Uterus (tissue), 3 donors: ENCODE measurements at regions not wholly inside any gene's neighbourhood (a gene's known extent, or its start where the extent isn't known, plus 50 kb on each side); places are given as distances from the start of the nearest gene placed in this dataset.

Experiments used
- DNase-seq, 2 donors: peaks; one replicate each; pipeline ENCODE4 v3.0.0-alpha.2; 2019 to 2020
- H3K27ac ChIP-seq, 2 donors: fragments of 200-600 bp; sonication (generic); 1 replicate in 1 of 2; 2 replicates in 1 of 2; pipeline ENCODE4 v1.5.1; 2016 to 2018
- H3K27me3 ChIP-seq, 2 donors: fragments of 200-600 bp; sonication (generic); one replicate each; pipeline ENCODE4 v1.5.1; 2018 to 2019; ENCODE audit warnings: control low read depth in 1 of 2
- H3K36me3 ChIP-seq, 2 donors: fragments of 200-600 bp; sonication (generic); one replicate each; pipeline ENCODE4 v1.5.1; 2019; ENCODE audit warnings: control low read depth in 1 of 2
- H3K4me1 ChIP-seq, 2 donors: fragments of 200-600 bp; sonication (generic); one replicate each; pipeline ENCODE4 v1.5.1; 2018 to 2019; ENCODE audit warnings: control low read depth in 1 of 2
- H3K4me3 ChIP-seq, 2 donors: fragments of 200-600 bp; sonication (generic); 1 replicate in 1 of 2; 2 replicates in 1 of 2; pipeline ENCODE4 v1.5.1; 2018 to 2019; ENCODE audit warnings: mild to moderate bottlenecking in 1 of 2
- H3K9me3 ChIP-seq, 2 donors: fragments of 200-600 bp; sonication (generic); one replicate each; pipeline ENCODE4 v1.5.1; 2019; ENCODE audit warnings: control low read depth in 1 of 2
- POLR2A ChIP-seq, 2 donors: fragments of 450-650 bp; IDR thresholded peaks; one replicate each; pipeline ENCODE4 v1.6.1; 2016; ENCODE audit warnings: antibody characterized with exemption in 2 of 2, mild to moderate bottlenecking in 1 of 2, moderate library complexity in 1 of 2
- intact Hi-C: fragments of 100-400 bp; cut with DNase I; formaldehyde crosslinking; loops from one replicate; pipeline ENCODE4 v1.15.1; 2023; ENCODE audit warnings: low total_unique reads
- TF ChIP-seq, protein P1 (sequence below), 4 experiments: fragments of 200-600 bp in 2 of 4; fragments of 450-650 bp in 2 of 4; sonication (generic) in 2 of 4; IDR thresholded peaks; one replicate each; pipeline ENCODE4 v1.5.1; 2016 to 2019; ENCODE audit warnings: antibody characterized with exemption in 4 of 4, mild to moderate bottlenecking in 2 of 4, moderate library complexity in 1 of 4
- donor health status: DM: yes; HTN: yes; CAD: no.

DNA sequence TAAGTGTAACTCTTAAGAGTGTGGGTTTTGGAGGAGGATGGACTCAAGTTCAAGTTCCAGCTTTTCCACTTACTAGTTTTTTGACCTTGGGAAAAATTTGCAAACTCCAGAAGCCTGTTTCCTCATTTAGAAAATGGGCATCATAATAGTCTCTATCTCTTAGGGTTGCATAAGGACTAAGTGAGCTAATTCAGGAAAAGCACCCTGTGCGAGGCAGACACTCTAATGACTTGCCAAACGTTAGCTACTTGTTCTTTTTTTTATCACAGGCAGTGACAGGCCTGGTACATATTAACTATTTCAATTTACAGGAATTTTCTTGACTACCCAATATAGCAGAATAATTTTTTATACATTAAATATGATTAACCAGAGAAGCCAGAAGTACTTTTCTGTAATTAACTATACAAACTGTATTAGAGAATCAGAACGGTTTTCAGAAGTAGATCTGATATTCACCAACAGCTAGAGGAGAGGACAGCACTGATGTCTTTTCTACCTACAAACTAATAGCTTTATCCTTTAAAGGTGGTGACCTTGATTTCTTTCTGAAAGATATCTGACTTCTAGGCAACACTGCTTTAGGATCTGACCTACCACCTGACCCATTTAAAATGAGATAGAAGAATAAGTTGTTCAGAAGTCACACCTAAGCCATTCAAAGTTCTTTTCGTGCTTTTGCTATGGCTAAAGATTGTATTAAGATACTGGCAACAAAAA lies 139.6 kb upstream of the HAND2 start:
- no peaks in the 10 kb centered on the region for H3K4me1 ChIP-seq
- H3K4me3 ChIP-seq: no peak overlapping the region
- H3K27ac ChIP-seq: no peak overlapping the region
- intact Hi-C loops: no loop called here
- TF ChIP-seq, protein P1, sequence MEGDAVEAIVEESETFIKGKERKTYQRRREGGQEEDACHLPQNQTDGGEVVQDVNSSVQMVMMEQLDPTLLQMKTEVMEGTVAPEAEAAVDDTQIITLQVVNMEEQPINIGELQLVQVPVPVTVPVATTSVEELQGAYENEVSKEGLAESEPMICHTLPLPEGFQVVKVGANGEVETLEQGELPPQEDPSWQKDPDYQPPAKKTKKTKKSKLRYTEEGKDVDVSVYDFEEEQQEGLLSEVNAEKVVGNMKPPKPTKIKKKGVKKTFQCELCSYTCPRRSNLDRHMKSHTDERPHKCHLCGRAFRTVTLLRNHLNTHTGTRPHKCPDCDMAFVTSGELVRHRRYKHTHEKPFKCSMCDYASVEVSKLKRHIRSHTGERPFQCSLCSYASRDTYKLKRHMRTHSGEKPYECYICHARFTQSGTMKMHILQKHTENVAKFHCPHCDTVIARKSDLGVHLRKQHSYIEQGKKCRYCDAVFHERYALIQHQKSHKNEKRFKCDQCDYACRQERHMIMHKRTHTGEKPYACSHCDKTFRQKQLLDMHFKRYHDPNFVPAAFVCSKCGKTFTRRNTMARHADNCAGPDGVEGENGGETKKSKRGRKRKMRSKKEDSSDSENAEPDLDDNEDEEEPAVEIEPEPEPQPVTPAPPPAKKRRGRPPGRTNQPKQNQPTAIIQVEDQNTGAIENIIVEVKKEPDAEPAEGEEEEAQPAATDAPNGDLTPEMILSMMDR (IDR thresholded peaks at IDR 0.05): no peak
- no peak for TF ChIP-seq POLR2A (IDR thresholded peaks at IDR 0.05)
- no peak for DNase-seq
- no peaks in the 10 kb centered on the region for H3K36me3 ChIP-seq
- no peaks in the 10 kb centered on the region for H3K27me3 ChIP-seq
- no peaks in the 10 kb centered on the region for H3K9me3 ChIP-seq

DNA sequence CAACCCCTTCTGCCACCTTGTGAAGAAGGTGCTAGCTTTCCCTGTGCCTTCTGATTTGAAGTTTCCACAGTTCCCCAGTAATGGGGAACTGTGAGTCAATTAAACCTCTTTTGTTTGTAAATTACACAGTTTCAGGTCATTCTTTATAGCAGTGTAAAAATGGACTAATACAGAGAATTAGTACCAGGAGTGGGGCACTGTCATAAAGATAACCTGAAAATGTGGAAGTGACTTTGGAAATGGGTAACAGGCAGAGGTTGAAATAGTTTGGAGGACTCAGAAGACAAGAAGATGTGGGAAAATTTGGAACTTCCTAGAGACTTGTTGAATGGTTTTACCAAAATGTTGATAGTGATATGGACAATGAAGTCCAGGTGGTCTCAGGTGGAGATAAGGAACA lies 131.0 kb upstream of the HAND2 start:
- TF ChIP-seq, protein P1 (IDR thresholded peaks at IDR 0.05): no peak
- no peak for TF ChIP-seq POLR2A (IDR thresholded peaks at IDR 0.05)
- DNase-seq: no peak
- Histone ChIP-seq H3K27me3 (no peaks in the 10 kb centered on the region), H3K36me3 (no peaks in the 10 kb centered on the region), H3K4me3 (no peak overlapping the region), H3K27ac (no peak overlapping the region), H3K4me1 (no peaks in the 10 kb centered on the region), H3K9me3 (no peaks in the 10 kb centered on the region)
- intact Hi-C loops: no loop called here

DNA sequence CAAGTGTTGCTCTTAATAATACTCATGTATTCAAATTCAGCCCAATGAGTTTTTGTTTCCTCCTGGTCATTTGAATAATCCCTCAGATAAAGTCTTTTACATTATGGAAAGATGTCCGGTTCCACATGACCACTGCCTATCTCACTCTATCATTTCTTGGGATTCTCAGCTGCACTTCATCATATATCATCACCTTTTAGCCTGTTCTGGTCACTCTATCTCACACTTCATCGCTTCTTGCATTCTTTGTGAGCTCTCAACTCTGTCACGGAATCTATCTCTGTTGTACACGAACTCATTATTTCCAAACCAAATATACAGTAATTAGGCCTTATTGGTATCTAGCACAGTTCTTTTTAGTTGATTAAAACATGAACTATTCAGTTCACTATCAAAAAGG lies 126.9 kb upstream of the HAND2 start:
- DNase-seq: no peak
- Histone ChIP-seq H3K4me1 (no peaks in the 10 kb centered on the region), H3K9me3 (no peaks in the 10 kb centered on the region), H3K27ac (no peak overlapping the region), H3K4me3 (no peak overlapping the region), H3K36me3 (no peaks in the 10 kb centered on the region), H3K27me3 (no peaks in the 10 kb centered on the region)
- no peak for TF ChIP-seq POLR2A (IDR thresholded peaks at IDR 0.05)
- TF ChIP-seq, protein P1 (IDR thresholded peaks at IDR 0.05): no peak
- intact Hi-C loops: no loop called here

DNA sequence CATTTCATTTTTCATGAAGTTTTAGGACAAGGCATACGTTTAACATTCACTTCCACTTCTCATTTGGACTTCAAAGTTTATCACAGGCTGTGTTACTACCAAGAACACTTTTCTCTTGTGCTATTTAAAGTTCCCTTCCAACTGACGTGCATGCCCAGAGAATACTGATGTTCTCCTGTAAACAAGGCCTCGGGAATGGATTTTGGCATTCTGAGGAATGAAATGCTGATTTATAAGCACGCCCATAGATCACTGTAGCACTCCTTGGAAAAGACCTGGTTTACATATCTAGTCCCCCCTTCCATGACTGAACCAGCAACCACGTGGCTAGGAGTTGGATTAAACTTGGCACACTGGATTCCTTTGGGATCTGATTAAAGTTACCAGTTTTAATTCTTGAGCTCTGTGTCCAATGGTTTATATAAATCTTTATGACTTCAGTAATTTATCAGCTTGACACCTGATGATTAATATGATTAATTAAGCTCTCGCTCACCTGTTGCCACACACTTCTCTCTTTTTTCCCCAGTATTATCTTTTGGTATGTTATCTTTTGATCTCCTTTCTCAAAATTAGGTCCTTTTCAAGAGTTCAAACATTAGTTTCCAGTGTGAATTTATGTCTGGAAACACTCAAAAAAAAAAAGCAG lies 122.4 kb upstream of the HAND2 start:
- TF ChIP-seq, protein P1 (IDR thresholded peaks at IDR 0.05): no peak
- no peak for TF ChIP-seq POLR2A (IDR thresholded peaks at IDR 0.05)
- H3K27ac ChIP-seq: peak overlapping the region; percentile 57 to 63
- H3K9me3 ChIP-seq: no peaks in the 10 kb centered on the region
- no peak overlapping the region for H3K4me3 ChIP-seq
- H3K27me3 ChIP-seq: no peaks in the 10 kb centered on the region
- H3K4me1 ChIP-seq: no peaks in the 10 kb centered on the region
- intact Hi-C loops: no loop called here
- no peaks in the 10 kb centered on the region for H3K36me3 ChIP-seq
- DNase-seq: peak; percentile 18 to 52

DNA sequence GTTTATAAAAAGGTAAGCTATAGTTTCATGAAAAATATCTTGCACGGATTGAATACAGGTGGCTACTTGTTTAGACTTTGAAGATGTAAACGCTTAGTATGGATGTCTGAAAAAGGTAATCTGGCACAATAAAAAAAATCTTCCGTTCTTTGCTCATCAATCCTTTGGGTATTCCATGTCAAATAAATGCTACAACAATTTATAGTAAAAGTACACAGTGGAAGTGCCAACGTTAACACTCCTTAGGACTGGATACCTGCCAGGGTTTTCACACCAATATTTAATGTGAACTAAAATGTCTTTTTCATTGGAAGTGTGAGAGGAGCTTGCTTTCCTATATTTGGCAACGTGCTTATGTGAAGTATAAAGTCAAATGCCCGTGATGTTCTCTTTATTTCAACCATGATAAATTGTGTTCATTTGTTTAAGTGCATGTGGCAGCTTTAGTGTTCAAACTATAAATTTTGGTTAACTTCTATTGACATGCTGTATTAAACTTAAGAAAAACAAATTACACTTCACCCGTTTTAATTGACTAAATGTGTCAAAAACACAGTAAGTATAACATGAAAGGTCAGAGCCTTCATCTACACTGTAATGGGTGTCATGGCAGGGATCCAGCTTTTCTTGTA lies 121.7 kb upstream of the HAND2 start:
- TF ChIP-seq, protein P1 (IDR thresholded peaks at IDR 0.05): no peak
- no peak for TF ChIP-seq POLR2A (IDR thresholded peaks at IDR 0.05)
- Histone ChIP-seq H3K9me3 (no peaks in the 10 kb centered on the region), H3K27me3 (no peaks in the 10 kb centered on the region), H3K36me3 (no peaks in the 10 kb centered on the region), H3K4me3 (no peak overlapping the region), H3K4me1 (no peaks in the 10 kb centered on the region), H3K27ac (peak overlapping the region; percentile 57 to 63)
- intact Hi-C loops: no loop called here
- no peak for DNase-seq
